A549 (cell line): ENCODE measurements at regions not wholly inside any gene's neighbourhood (a gene's known extent, or its start where the extent isn't known, plus 50 kb on each side); places are given as distances from the start of the nearest gene placed in this dataset.

Experiments used
- EHMT2 ChIP-seq: fragments of 200-600 bp; sonication (generic); IDR thresholded peaks from 2 replicates; pipeline ENCODE4 v1.6.1; 2016; ENCODE audit warnings: antibody characterized with exemption, low read depth, mild to moderate bottlenecking, moderate library complexity
- EP300 ChIP-seq, 2 experiments: fragments of >200 bp; sonication (Bioruptor Twin); formaldehyde crosslinking; IDR thresholded peaks; 2 replicates in 1 of 2; 3 replicates in 1 of 2; pipeline ENCODE4 v1.6.1; 2016 to 2017
- MYC ChIP-seq: IDR thresholded peaks from 2 replicates; pipeline ENCODE4 v1.6.1; 2012; ENCODE audit warnings: mild to moderate bottlenecking, inconsistent platforms, low read length, improper control_type of control experiment, borderline replicate concordance
- TF ChIP-seq, protein P1 (sequence below): fragments of >200 bp; sonication (Bioruptor Twin); formaldehyde crosslinking; IDR thresholded peaks from 3 replicates; pipeline ENCODE4 v1.5.1; 2016
- TF ChIP-seq, protein P2 (sequence below): fragments of 450-650 bp; IDR thresholded peaks from 2 replicates; pipeline ENCODE4 v1.6.1; 2014; ENCODE audit warnings: antibody characterized with exemption

DNA sequence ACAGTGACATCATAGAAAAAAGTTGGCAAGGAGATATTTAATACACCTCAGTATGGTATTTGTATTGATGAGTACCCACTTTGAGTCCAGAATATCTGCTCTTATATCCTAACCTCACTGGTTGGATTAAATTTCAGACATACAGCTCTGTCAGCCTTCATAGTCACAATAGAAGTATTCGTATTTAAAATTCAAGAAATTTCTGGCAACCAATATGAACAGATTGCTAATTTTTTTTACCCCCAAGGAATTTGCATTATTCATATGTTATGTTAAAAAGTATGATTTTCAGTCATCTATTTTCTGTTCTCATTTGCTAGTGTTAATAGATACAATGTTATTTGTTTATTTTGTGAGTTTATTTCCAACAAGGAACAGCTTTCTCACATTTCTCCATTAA, 1306.8 kb upstream of the NXPH2 start:
- TF ChIP-seq MYC (no peak), EHMT2 (no peak), EP300 (IDR thresholded peaks at IDR 0.05) (no peak)
- TF ChIP-seq, protein P1, sequence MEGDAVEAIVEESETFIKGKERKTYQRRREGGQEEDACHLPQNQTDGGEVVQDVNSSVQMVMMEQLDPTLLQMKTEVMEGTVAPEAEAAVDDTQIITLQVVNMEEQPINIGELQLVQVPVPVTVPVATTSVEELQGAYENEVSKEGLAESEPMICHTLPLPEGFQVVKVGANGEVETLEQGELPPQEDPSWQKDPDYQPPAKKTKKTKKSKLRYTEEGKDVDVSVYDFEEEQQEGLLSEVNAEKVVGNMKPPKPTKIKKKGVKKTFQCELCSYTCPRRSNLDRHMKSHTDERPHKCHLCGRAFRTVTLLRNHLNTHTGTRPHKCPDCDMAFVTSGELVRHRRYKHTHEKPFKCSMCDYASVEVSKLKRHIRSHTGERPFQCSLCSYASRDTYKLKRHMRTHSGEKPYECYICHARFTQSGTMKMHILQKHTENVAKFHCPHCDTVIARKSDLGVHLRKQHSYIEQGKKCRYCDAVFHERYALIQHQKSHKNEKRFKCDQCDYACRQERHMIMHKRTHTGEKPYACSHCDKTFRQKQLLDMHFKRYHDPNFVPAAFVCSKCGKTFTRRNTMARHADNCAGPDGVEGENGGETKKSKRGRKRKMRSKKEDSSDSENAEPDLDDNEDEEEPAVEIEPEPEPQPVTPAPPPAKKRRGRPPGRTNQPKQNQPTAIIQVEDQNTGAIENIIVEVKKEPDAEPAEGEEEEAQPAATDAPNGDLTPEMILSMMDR: no peak
- TF ChIP-seq, protein P2, sequence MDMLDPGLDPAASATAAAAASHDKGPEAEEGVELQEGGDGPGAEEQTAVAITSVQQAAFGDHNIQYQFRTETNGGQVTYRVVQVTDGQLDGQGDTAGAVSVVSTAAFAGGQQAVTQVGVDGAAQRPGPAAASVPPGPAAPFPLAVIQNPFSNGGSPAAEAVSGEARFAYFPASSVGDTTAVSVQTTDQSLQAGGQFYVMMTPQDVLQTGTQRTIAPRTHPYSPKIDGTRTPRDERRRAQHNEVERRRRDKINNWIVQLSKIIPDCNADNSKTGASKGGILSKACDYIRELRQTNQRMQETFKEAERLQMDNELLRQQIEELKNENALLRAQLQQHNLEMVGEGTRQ: no peak
